Frontal cortex (tissue), 4 donors: ENCODE measurements at regions not wholly inside any gene's neighbourhood (a gene's known extent, or its start where the extent isn't known, plus 50 kb on each side); places are given as distances from the start of the nearest gene placed in this dataset. TPM values are rescaled to one million over a fixed set of nuclear protein-coding genes. Genes with fewer than 3 reads are reported as not detected.

Source experiments
- DNase-seq, 2 donors: peaks; one replicate each; pipeline ENCODE4 v3.0.0; 2012; ENCODE audit warnings: low spot score in 2 of 2
- FAIRE-seq: peaks from 2 replicates; lab custom pipeline; 2012; peaks lifted over from hg19 to GRCh38; lab: Jason Lieb, UNC
- small RNA-seq: library from RNA; depleted of rRNA; stranded (forward); fragments of <200 nt; gene quantifications from one replicate; pipeline ENCODE3, GENCODE V24; 2014
- donor health status: control.
- donor health status: control.
- donor health status: control.

DNA sequence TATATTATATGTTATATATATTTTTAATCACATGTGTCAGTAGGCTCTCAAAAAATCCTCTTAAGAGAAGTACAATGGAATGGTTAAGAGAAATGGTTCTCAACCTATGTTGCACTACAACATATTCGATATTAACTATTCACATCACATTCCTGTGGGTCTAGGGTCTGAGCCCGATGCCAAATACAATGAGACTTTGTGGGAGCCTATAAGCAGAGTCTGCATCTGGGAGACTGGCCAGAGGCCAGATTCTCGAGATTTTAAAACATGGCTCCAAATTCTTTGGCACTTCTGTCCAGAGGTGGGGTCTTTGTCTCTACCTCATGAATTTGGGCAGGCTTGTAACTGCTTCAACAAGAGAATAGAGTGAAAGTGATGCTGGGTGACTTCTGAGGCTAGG is 79.4 kb upstream of the NBEA start:
- no peak for DNase-seq
- FAIRE-seq: no peak

DNA sequence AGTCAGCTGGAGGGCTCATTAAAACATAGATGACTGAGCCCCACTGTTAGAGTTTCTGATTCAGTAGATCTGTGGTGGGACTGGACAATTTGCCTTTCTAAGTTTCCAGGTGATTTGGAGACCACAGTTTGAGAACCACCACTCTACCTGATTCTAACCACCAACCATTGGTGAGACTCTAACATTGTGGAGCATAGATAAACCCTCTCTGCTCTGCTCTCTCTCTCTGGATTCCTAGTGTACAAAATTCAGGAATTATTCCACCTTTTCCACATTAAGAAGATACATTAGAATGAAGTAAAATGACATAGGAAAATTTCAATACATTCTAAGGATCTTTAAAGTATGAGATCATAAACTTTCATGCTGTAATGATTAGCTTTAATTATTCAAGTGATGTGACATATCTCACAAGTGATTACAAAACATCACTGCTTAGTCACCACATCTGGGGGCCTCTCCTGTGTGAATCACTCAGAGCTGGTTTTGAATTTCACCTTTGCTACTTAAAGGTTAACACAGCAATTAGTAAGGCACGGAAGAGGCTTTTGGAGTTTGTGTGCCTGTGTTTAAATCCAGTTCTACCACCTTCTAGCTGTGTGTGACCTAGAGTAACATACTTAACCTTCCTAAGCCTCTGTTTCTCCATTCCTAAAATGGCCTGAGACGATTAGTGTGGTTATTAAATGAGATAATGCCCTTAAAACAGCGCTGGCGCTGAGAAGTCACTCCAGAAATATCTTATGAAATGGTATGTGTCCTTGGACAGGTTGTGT is 78.5 kb upstream of the NBEA start:
- FAIRE-seq (no peak), DNase-seq (no peak)

DNA sequence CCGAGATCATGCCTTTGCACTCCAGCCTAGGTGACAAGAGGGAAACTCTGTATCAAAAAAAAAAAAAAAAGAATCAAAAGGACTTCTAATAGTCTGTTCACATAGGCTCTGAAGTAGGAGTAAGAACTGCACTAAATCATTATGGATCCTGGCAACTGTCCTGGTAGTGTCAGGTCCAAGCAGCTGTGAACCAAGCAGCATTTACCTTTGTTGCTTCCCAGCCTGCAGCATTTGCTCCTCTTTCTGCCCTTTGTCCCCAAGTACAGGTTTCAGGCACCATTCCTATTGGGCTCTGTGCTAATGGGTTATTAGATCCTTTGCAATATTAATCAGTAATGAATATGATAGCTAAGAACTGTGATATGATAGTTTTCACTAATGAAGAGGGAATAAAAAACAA is 77.4 kb upstream of the NBEA start:
- FAIRE-seq: no peak

DNA sequence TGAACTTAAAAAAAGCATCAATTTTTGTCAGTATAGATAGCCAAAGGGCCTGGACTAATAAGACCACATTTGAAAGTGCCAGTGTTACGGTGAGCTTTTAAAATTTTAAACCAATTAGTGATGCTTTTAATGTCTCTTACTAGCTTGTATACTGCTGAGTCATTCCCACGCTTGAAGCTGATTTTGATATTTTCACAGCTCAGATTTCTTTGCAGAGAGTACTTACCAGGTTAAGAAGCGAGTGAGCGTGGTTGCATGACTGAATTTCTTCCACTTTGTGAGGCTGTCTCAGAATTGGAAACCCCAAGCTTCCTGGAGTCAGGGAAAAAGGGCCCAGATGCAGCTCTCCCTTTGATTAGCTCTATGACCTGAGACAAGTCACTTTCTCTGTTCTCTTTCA is 74.5 kb upstream of the NBEA start:
- DNase-seq (no peak), FAIRE-seq (no peak)

More for the DNA sequence above, 77.4 kb upstream of the NBEA start:
- no peak for DNase-seq

DNA sequence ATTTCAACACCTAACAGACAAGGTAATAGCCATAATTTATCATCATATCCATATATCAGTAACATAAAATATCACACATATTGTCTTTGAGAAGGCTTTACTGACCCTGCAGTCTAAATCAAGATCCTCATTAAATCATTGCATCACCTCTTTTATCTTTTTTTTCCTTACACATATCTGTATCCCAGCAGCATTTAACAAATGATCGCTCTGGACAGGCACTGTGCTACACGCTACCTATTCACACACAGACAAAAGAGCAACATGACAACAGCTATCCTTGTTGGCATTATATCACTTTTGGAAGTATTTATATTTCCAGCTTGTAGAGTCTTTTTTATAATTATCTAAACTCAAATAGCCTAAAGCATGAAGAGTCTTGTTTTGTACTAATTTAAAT is 73.3 kb upstream of the NBEA start:
- FAIRE-seq: no peak

DNA sequence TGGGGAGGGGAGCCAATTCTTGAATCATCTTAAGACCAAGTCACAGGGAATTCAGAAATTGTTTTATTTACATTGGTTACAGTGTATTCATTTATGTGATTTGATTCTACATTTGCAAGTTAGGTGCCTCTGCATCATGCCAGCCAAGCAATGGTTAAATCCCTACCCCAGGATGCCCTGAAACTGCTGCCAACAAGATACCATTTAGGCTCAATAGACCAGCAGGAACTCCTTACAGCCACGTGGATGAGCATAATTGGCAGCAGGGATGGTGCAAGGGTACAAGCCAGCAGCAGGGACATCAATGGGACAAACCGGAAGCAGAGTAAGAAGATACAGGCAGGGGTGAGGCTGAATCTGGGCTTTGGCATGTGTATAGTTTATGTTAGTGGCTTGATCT is 72.4 kb upstream of the NBEA start:
- no peak for DNase-seq
- FAIRE-seq: no peak

More for the DNA sequence above, 73.3 kb upstream of the NBEA start:
- no peak for DNase-seq

DNA sequence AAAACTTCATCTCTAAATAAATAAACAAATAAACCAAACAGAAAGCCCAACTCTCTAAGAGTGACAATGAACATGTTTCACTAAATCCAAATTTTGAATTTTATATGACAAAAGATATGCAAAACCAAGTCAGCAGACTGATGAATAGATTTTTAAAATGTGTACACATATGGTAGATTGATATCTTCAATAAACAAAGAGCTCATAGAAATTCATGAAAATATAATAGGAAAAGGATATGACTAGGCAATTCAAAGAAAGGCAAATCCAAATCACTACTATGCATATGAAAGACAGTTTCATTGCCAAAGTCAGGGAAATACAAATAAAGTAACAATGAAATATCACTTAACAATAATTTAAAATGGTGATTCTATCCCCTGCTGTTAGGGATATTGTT is 63.7 kb upstream of the NBEA start:
- DNase-seq: no peak
- no peak for FAIRE-seq

DNA sequence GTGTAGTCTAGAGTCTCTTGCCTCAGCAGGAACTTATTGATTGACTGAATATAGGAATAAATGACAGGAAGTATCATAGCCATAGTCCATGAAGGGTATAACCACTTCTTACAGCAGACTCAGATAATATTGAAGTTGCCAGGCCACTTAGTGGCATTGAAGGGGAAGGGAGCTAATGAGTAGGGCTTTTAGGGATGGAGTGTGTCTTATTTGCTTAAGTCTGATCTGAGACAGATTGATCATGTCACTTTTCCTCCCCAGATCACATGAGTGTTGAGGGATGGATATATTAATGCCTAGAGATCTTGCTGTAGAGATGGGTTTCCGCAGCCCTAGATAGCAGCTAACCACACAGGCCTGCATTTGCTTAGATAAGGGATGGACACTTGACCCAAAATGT is 62.2 kb upstream of the NBEA start:
- no peak for DNase-seq
- FAIRE-seq: no peak

DNA sequence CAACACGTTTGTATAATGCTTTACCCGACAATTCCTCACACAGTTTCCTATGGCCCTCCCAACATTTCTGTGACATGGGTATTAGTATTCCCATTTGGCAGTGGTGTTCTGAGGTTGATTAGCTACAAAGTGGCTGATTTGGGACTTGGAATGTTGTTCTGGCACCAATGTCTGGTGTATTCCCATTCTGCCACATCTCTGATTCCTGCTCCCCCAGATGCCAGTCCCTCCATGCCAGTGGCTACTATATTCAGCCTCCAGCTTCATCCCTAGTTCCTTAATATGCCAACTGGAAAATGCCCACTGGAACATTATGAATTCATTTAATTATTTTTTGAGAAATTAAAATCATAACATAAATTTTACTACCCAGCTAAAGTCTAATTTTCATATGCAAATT is 60.6 kb upstream of the NBEA start:
- FAIRE-seq (no peak), DNase-seq (no peak)

DNA sequence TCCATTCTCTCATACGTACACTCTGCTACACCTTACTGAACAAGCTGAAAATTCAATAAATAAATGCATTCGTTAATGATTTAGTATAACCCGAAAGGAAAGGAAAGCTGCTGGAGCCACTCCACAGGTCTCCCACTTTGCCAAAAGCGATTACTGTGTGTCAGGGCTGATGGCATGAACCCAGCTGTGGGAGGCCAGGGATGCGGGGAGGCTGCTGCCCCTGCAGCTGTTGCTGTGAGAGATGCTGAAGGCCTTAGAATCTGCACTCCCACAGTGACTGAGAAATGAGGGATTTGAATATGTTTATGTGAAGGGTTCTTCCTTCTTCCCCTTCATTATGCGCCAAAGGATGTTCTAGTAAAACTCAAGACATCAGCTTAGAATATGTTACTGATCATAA is 58.7 kb upstream of the NBEA start:
- no peak for FAIRE-seq
- DNase-seq: no peak

DNA sequence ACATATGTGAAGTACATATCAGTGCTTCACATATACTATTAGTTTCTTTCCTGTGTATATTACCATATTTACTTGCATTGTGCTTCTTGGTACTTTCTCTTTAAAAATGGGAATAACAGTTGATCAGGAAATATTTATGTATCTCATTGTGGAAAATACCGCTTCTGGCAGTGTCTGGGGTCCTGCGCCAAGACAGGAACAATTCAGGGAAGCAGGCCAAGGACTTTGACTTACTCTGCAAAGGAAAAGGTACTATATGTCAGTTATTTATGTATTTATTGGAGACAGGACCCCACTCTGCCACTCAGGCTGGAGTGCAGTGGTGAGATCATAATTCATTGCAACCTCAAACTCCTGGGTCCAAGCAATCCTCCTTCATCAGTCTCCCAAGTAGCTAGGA is 57.7 kb upstream of the NBEA start:
- DNase-seq (no peak), FAIRE-seq (no peak)

DNA sequence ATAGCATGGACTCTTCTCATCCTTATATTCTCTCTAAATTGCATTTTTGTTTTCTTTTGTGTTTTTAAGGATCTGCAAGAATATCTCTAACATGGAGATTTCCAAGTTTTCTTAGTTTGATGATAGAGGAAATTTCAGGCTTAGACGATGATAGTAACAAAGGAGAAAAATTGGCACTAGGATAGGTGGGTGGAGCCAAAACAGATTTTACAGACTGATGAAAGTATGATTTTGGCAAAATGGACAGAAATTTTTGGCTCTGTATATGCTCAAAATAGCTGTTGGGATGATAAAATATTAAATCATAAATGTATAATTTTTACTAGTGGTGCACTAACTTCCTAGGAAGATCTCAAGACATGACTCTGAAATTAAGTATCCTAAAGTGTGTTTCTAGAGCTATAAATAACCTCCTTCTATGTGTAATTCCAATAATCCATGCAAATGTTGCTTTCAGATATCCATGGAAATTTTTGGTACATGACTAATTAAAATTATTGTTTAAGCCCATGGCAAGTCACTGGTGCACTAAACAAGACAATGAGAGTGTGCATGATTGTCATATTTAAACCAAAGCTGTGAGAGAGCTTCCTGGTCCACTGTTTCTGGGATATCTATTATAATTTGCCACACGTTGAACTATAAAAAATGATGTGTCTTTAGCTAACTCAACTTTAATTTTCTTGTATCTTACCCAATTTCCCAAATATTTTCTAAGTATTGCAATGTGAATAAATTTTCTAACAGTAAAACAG is 55.8 kb upstream of the NBEA start:
- no peak for FAIRE-seq
- DNase-seq: no peak

DNA sequence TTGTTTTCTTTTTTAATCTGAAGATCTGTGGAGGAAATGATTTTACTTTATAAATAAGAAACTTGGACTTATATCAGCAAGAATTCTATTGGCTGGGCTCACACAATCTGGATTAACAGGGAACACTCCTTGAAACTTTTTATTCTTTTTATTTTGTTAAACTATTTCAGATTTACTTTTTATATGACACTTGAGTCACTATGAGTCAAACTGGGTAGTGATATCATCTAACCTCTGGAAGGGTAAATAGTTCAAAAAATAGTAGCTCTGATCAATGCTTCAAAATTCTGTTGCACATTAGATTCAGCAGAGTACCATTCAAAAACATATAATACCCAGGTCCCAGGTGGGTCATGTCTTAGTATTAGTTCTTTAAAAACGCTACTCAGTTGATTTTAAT is 55.1 kb upstream of the NBEA start:
- DNase-seq: no peak
- FAIRE-seq: no peak

Small RNAs in the stretch of these regions (small RNA-seq; reads per million reads assigned to genes)
- gene AL356321.1 (not detected), gene RF00402 (not detected)
